Activated CD8-positive, alpha-beta T cell treated with anti-CD3 and anti-CD28 coated beads for 36 hours (primary cell): ENCODE measurements at regions not wholly inside any gene's neighbourhood (a gene's known extent, or its start where the extent isn't known, plus 50 kb on each side); places are given as distances from the start of the nearest gene placed in this dataset.

Source experiments
- ATAC-seq: fragments of 200-7000 bp; cut with Tn5 transposase; one replicate; pipeline ENCODE4 v1.10.0; 2021; ENCODE audit warnings: mild to moderate bottlenecking, moderate library complexity
- CTCF ChIA-PET: fragments of 350-600 bp; sonication (Branson Sonifier 250); formaldehyde crosslinking; loops from one replicate; lab custom pipeline; 2021; ENCODE audit warnings: antibody characterized with exemption; lab: Charles Lee
- POLR2A ChIA-PET: fragments of 350-600 bp; sonication (Branson Sonifier 250); formaldehyde crosslinking; loops from one replicate; lab custom pipeline; 2021; ENCODE audit warnings: antibody characterized with exemption; lab: Charles Lee
- DNase-seq: peaks from one replicate; pipeline ENCODE4 v3.0.0-alpha.2; 2020
- H3K27ac Mint-ChIP-seq: one replicate; pipeline ENCODE4 v1.8.0; 2021; ENCODE audit warnings: mild to moderate bottlenecking, mixed read lengths
- H3K27me3 Mint-ChIP-seq: one replicate; pipeline ENCODE4 v1.8.0; 2021; ENCODE audit warnings: mixed read lengths
- H3K36me3 Mint-ChIP-seq: one replicate; pipeline ENCODE4 v1.8.0; 2021; ENCODE audit warnings: low read depth, mixed read lengths
- H3K4me1 Mint-ChIP-seq: one replicate; pipeline ENCODE4 v1.8.0; 2021; ENCODE audit warnings: low read depth, mixed read lengths
- H3K4me3 Mint-ChIP-seq: one replicate; pipeline ENCODE4 v1.8.0; 2021; ENCODE audit warnings: mild to moderate bottlenecking, moderate library complexity, mixed read lengths
- H3K9me3 Mint-ChIP-seq: one replicate; pipeline ENCODE4 v1.8.0; 2021; ENCODE audit warnings: mixed read lengths
- CTCF ChIP-seq: fragments of 200-600 bp; IDR thresholded peaks from one replicate; pipeline ENCODE4 v1.8.0; 2022; ENCODE audit warnings: antibody characterized with exemption, mild to moderate bottlenecking
- intact Hi-C: fragments of 100-400 bp; cut with micrococcal nuclease; formaldehyde crosslinking; loops from one replicate; pipeline ENCODE4 v1.10.0; 2022

- H3K36me3 Mint-ChIP-seq: no peaks in the 10 kb centered on the region
- H3K27ac Mint-ChIP-seq: no peak overlapping the region
- no peaks in the 10 kb centered on the region for H3K4me1 Mint-ChIP-seq
- ATAC-seq: no peak
- no peaks in the 10 kb centered on the region for H3K9me3 Mint-ChIP-seq
- H3K4me3 Mint-ChIP-seq: no peak overlapping the region
- intact Hi-C loops: no loop called here
- ChIA-PET CTCF (no interaction called here), POLR2A (no interaction called here)
- TF ChIP-seq CTCF: no peak
- no peaks in the 10 kb centered on the region for H3K27me3 Mint-ChIP-seq
- DNase-seq: no peak
Measured at GRCh38 chr13:80844164-80844563, 503.2 kb upstream of the SPRY2 start.

- POLR2A ChIA-PET: no interaction called here
- H3K27ac Mint-ChIP-seq: no peak overlapping the region
- no peak for TF ChIP-seq CTCF
- DNase-seq: no peak
- H3K9me3 Mint-ChIP-seq: no peaks in the 10 kb centered on the region
- no peaks in the 10 kb centered on the region for H3K4me1 Mint-ChIP-seq
- no peak overlapping the region for H3K4me3 Mint-ChIP-seq
- CTCF ChIA-PET: no interaction called here
- ATAC-seq: no peak
- no peaks in the 10 kb centered on the region for H3K27me3 Mint-ChIP-seq
- intact Hi-C loops: no loop called here
- H3K36me3 Mint-ChIP-seq: no peaks in the 10 kb centered on the region
Measured at GRCh38 chr13:80841414-80841813, 500.5 kb upstream of the SPRY2 start.

- ATAC-seq (no peak), DNase-seq (no peak)
- TF ChIP-seq CTCF: no peak
- Mint-ChIP-seq H3K4me3 (no peak overlapping the region), H3K4me1 (no peaks in the 10 kb centered on the region), H3K27me3 (no peaks in the 10 kb centered on the region), H3K9me3 (peaks cover 2% of the 10 kb centered on the region), H3K36me3 (no peaks in the 10 kb centered on the region), H3K27ac (no peak overlapping the region)
- ChIA-PET CTCF (no interaction called here), POLR2A (no interaction called here)
- intact Hi-C loops: no loop called here
Measured at GRCh38 chr13:80840316-80840976, 499.5 kb upstream of the SPRY2 start.

GRCh38 chr13:80835902-80836301 is 495.0 kb upstream of the SPRY2 start:
- H3K36me3 Mint-ChIP-seq: no peaks in the 10 kb centered on the region
- no peaks in the 10 kb centered on the region for H3K4me1 Mint-ChIP-seq
- H3K4me3 Mint-ChIP-seq: no peak overlapping the region
- H3K27me3 Mint-ChIP-seq: no peaks in the 10 kb centered on the region
- no peak overlapping the region for H3K27ac Mint-ChIP-seq
- POLR2A ChIA-PET: no interaction called here
- DNase-seq: no peak
- no peak for ATAC-seq
- TF ChIP-seq CTCF: no peak
- intact Hi-C loops: no loop called here
- CTCF ChIA-PET: no interaction called here
- peaks cover 7% of the 10 kb centered on the region for H3K9me3 Mint-ChIP-seq

- Mint-ChIP-seq H3K4me3 (no peak overlapping the region), H3K9me3 (peaks cover 16% of the 10 kb centered on the region), H3K27me3 (no peaks in the 10 kb centered on the region), H3K4me1 (no peaks in the 10 kb centered on the region), H3K36me3 (no peaks in the 10 kb centered on the region), H3K27ac (no peak overlapping the region)
- ChIA-PET POLR2A (no interaction called here), CTCF (no interaction called here)
- intact Hi-C loops: no loop called here
- ATAC-seq: no peak
- no peak for TF ChIP-seq CTCF
- DNase-seq: no peak
Measured at GRCh38 chr13:80830431-80830830, 489.5 kb upstream of the SPRY2 start.
